GM12801 (cell line): ENCODE measurements at regions not wholly inside any gene's neighbourhood (a gene's known extent, or its start where the extent isn't known, plus 50 kb on each side); places are given as distances from the start of the nearest gene placed in this dataset.

Experiments used
- TF ChIP-seq, protein P1 (sequence below): IDR thresholded peaks from one replicate; pipeline ENCODE4 v1.5.1; 2011; ENCODE audit warnings: control low read depth; ENCODE audit not compliant: insufficient read length; ENCODE audit errors: extremely low read depth

DNA sequence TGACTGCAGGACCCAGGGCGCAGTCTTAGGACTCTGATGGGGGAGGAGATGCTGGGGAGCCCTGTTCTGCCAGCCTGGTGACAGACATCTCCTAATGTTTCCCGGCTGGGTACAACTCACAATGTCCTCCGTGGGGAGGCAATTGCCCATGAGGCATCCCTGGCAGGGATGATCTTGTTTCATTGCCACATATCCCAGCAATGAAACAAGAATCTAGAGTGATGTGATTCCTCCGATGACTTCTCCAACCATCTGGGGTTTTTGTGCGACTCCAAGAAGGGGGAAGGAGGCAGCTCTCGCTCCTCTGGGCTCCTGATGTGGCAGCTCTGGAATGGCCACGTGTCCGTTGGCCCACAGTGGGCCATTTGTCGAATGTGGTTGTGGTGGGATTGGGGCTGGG is 255.8 kb downstream of the SEC14L1 start:
- TF ChIP-seq, protein P1, sequence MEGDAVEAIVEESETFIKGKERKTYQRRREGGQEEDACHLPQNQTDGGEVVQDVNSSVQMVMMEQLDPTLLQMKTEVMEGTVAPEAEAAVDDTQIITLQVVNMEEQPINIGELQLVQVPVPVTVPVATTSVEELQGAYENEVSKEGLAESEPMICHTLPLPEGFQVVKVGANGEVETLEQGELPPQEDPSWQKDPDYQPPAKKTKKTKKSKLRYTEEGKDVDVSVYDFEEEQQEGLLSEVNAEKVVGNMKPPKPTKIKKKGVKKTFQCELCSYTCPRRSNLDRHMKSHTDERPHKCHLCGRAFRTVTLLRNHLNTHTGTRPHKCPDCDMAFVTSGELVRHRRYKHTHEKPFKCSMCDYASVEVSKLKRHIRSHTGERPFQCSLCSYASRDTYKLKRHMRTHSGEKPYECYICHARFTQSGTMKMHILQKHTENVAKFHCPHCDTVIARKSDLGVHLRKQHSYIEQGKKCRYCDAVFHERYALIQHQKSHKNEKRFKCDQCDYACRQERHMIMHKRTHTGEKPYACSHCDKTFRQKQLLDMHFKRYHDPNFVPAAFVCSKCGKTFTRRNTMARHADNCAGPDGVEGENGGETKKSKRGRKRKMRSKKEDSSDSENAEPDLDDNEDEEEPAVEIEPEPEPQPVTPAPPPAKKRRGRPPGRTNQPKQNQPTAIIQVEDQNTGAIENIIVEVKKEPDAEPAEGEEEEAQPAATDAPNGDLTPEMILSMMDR, result no peak

DNA sequence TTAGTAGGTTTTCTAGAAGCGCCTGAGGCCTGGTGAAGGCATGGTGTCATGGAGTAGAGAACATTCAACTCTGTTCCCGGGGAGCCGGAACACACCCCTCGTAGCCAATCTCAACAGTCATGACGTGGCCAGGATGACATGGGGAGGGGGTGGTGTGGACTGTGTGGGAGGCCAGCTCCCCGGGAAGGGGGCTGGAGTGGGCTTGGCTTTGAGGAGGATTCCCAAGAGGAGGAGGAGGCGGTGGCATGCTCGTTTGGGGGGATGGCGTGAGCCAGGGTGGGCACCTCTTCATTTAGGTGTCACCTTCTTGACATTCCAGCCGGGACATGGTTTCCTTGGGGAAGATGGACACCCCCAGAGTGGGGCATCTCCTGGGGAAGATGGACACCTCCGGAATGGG is 257.5 kb downstream of the SEC14L1 start:
- TF ChIP-seq, protein P1, result no peak

DNA sequence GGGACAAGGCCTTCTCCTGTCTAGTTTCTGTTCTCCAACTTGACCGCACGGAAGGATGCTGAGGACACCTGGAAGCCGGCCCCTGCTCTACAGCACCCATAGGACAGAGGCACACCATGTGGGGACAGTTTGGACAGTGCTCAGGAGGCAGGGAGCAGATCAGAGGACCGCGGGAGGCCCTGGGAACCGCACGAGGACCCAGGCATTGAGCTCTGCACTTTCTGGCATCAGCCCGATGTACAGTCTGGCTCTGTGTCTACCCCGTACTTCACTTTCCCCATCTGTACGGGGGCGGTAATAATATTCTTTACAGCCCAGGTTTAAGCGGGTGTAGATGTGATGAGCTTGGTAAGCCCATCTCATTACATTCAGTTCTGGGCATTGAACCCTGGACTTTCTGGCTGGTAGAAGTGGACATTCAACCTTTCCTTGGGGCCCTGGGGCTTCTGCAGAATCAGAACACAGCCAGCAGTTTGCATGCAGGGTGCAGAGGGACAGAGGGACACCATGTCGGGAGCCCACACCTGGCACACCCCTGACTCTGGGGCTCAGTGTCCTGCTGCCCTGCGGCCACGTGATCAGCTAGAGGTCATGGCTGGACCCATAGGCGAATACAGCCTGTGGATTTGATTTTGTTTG is 258.7 kb downstream of the SEC14L1 start:
- TF ChIP-seq, protein P1, result no peak

DNA sequence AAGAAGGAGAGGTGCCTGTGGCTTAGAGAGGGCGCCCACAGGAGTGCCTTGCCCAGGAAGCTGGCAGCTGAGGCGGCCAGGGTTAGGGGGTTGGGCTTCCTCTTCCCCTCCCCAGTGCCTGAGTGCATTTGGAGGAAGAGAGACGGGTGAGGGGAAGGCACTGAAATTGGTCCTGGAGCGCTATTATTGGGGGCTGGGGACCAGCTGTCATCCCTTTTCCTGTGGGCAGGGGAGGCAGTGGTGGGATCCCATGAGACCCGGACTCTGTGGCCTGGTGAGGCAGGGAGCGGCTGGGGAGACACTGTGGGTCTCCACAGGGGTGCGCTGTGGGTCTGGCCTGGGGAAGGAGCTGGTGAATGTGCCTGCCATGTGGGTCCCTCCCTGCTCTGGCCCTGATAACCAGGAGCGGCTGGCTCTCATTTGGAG is 259.7 kb downstream of the SEC14L1 start:
- TF ChIP-seq, protein P1, result no peak

DNA sequence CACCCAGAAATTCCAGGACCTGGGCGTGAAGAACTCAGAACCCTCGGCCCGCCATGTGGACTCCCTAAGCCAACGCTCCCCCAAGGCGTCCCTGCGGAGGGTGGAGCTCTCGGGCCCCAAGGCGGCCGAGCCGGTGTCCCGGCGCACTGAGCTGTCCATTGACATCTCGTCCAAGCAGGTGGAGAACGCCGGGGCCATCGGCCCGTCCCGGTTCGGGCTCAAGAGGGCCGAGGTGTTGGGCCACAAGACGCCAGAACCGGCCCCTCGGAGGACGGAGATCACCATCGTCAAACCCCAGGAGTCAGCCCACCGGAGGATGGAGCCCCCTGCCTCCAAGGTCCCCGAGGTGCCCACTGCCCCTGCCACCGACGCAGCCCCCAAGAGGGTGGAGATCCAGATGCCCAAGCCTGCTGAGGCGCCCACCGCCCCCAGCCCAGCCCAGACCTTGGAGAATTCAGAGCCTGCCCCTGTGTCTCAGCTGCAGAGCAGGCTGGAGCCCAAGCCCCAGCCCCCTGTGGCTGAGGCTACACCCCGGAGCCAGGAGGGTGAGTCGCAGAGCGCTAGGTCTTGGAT is 261.5 kb downstream of the SEC14L1 start:
- TF ChIP-seq, protein P1, result no peak

DNA sequence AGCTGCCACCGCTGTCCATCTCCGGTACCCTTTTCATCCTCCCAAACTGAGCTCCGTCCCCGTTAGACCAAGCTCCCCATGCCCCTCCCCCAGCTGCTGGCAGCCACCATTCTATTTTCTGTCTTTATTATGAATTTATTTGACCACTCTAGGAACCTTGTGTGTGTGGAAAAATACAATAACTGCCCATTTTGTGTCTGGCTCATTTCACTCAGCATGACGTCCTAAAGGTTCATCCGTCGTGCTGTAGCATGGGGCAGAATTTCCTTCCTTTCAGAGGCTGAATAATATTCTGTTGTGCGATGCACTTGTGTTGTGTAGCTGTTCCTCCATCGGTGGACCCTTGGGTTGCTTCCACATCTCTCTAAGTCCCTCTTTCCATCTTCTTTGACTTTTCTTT is 263.1 kb downstream of the SEC14L1 start:
- TF ChIP-seq, protein P1, result no peak

DNA sequence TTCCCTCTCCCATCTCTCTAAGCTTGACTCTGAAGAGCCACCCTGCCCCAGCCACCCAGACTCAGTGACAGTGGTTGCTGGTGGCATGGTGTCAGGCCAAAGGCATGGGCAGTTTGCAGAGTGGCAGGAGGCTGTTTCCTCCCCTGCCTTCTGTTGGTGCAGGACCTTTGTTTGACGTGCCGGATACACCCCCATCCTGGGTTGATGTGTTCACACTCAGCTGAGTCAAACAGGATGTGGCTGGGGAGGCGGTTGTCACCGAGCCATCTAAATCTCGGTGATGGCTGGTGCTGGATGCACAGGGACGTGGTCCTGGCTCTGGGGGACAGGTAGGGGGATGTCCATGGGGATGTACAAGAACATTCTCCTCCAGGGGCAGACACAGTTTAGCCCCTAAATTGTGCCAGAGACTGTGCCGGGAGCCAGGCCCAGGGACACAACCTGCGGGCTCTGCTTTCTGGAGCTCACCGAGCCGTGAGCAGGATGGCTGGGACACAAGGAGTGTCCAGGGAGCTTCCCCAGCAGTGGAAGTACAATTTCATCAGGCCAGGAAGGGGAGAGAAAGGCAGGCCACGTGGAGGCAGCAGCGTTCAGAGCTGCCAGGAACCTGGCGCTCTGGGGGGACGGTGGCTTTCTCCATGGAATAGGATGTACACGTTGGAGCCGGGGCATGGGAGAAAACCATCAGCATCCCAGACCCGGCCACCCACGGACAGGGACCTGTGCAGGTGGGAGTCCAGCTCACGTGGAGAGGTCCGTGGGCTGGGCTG is 264.2 kb downstream of the SEC14L1 start:
- TF ChIP-seq, protein P1, result no peak
